GM21528 (cell line): ENCODE measurements at regions not wholly inside any gene's neighbourhood (a gene's known extent, or its start where the extent isn't known, plus 50 kb on each side); places are given as distances from the start of the nearest gene placed in this dataset.
"Not testable (repeated sequence)": the region's sequence is repeated elsewhere in the genome, so short reads cannot be mapped to it uniquely, and the experiment has no call there.

Experiments
- ATAC-seq: cut with Tn5 transposase; IDR thresholded peaks from one replicate; pipeline ENCODE4 v1.9.1; 2021; ENCODE audit warnings: mild to moderate bottlenecking, moderate library complexity; ENCODE audit not compliant: unreplicated experiment, low FRiP score

DNA sequence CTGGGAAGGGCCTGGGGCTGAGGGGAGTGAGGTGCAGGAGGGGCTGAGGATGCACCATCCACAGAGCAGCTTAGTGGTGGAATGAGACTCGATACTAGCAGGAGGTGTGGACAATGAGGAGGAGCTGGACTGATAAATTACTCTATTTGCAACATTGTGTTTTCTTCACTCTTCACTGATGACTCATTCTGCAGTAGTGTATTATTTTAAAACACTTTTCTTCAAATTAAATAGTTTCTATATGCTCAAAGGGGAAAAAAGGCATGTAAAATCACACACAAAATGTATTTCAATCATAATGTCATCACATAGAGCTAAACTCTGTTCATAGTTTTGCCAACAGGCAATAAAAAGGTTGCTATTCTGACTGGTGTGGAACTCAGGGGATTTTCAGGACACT is 467.0 kb upstream of the CTSO start:
- ATAC-seq = no peak

DNA sequence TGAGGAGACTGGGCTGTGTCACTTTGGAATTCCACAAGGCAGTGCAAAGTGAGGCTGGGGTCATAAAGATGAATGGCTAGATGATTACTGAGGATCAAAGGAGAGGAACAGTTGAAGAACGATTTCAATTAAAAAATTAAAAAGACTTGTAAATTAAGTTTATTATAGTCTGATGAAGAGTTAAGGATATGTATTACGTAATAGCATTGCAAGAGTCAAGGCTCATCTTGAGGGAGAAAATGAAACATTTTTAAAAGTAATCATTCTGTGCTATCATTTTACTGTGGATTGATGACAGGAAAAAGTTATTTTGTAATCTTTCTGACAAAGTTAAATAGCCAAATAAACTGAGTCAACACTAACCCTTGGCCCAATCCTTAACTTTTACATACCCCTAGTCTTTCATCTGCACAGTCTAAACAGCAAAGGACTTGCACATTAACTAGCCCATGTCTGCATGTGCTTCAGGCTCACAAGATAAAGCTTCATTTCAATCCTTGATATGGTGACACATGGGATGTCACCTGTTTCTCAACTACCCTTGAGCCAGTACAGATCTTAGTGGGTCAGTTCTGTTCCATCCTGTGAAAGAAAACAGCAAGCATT is 465.5 kb upstream of the CTSO start:
- ATAC-seq = no peak

DNA sequence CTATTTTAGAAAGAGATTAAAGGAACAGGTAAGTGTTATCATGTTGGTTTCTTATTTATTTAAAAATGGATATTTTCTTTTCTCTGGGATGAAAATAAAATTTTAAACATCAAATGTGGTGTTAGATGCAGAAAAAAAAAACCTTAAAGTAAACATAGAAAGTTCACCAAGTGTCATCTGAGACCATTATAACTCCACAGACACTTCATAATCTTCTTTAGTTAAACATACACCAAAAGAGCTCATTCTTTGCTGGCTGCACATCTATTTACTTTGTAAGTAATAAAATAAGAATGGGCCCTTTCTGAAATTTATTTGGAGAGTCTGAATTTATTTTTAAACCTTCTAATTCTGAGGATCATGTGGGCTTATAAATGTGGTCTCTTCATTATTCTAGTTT is 460.7 kb upstream of the CTSO start:
- no peak for ATAC-seq

DNA sequence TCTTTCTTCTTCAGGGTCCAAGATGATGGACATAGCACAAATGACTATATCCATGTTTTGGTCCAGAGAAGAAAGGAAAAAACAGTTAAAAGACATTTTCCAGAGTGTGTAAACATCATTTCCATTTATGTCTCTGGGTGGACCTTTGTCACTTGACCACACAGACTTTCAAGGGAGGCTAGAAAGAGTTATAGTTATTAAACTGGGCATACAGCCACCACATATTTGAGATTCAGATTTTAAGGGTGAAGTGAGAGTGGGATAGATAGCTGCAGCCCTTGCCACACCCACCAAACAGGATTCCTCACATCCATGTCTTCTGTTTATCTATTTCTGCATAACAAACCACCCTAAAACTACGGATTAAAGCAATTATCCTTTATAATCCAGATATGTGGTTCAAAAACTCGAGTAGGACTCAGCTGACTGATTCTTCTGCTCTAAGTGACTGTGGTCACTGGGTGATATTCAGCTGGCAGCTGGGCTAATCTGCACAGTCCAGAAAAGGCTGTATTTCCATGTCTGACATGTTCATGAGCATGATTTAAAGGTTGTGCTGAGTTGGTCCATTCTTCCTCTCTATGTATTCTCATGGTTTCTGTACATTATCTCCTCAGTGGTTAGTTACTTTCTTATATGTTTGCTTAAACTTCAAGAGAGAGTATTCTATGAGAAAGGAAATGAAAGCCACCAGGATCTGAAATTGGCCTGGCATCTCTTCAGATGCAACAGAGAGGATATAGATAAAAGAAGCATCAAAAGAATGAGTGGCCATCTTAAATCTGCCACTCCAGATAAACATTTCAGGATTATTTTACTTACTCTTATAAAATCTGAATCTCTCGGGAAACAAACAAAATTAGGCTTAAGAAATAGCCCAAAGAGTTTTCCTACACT is 459.8 kb upstream of the CTSO start:
- ATAC-seq = no peak

DNA sequence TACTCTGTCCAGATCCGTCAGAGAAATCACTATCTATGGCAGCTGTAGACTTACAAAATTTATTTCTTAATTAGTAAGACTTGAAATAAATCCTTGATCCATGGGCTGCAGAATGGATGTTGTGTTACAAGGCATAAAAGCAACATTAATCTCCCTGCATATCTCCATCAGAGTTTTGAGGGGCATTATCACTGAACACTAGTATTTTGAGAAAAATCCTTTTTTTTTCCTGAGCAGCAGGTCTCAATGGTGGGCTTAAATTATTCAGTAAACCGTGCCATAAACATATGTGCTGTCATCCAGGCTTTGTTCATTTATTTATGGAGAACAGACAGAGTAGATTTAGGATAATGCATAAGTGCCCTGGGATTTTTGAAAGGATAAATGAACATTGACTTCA is 457.9 kb upstream of the CTSO start:
- no peak for ATAC-seq

DNA sequence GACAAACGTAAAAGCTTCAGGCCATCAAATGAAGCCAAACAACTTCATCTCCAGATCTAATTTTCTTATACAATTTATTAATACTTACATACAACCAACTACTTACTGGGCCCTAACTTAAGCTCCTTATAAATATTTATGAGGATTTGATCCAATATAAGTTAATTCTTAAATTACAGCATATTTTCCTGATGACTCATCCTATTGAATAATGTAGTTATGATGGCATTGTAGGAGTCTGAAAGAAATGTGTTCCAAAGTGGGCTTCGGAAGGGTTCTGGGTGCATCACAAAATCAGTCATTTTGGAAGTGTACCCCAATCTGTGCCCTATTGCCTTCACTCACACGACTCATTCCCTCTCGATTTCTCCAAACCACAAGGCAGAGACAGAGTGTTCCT is 455.1 kb upstream of the CTSO start:
- ATAC-seq = no peak

DNA sequence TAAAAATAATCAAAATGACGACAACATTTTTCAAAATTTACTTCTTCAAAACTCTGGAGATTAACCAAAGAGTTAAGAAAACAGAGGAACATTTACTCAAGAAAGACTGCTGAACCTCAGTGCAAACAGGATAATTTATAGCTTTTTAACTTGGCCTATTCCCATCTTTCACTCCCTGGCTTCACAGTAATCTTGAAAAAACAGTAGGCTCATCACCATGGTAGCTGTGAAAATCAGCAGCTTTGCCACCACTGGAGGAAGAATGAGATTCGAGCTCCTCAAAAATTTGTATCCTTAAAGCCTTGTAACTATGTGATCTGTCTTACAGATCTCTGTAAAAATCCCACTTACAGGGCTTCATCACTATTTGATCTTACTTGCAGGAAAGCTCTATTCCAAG is 447.7 kb upstream of the CTSO start:
- ATAC-seq = no peak

DNA sequence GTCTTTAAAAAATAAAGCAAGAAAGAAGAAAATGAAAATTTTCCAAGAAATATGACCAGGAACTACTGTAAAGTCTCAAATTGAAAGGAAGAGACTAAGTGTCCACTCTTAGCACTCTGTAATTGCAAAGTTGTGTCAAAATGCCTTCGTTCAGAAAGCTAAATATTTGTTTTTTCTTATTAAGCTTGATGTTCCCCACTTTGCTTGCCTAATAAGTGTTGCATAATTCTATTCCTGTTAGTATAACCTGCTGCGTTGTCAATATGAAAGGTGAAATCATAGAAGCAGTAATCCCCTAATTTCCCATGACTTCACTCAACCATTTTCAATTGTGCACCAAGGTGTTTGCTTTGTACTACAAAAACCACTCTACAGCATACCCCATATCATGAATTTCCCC is 442.9 kb upstream of the CTSO start:
- no peak for ATAC-seq

DNA sequence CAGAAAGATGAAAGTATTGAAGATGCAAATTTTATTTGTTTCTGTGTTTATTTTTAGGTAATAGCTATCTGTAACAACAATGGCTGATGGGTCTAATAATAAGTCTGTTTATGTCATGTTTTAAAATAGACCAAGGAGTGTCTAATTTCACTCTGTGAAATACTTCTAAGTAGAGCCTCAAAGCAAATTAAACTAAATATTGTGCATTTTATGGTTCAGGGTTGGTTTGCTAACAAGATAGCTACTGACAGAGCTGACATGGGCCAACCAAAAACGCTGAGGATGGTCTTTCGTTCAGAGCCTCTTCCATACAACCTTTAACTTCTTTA is 437.6 kb upstream of the CTSO start:
- no peak for ATAC-seq

DNA sequence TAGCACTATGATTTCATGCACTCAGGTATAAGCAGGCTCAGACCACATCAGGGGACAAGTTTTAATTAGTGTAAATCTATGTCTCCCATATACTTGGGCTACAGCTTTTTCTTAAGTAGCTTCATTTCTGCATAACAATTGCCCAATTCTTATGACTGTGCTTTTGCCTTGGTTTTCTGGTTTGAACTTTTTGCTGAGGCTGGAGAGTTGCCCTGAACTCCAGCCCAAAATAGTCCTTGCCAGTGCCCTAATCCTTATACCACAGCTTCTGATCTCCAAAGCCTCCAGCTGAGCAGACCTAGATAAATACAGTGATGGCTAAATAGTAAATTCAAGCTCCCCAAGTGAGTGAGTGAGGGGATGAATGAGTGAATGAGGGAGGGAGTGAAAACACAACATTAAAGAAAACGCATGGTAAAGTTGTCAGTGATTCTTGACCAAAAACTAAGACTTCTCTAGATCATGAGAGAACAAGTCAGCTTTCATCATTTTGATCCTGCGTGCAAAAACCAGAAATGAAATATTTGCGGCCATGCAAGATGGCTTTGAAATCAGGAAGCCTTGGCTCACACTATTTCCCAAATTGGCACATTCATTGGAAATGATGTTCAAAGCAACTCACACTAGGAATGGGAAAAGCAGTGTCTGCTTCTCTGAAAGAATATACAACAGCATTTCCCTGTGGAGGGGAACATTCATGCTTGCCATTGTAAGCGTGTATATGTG is 437.1 kb upstream of the CTSO start:
- no peak for ATAC-seq

DNA sequence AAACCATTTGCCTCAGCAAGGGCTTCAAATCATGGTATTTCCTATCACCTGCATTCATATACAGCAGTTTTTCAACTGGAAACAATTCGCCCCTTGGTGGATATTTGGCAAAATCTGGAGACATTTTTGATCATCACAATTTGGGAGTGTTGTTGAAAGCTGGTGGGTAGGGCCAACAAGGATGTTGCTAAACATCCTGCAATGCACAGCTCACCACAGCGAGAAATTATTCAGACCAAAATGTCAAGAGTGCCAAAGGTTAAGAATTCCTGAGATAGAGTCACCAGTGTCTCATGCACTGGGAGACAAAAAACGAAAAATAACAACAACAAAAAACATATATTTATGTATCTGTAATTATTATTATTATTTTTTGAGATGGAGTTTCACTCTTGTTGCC is 435.2 kb upstream of the CTSO start:
- no peak for ATAC-seq

DNA sequence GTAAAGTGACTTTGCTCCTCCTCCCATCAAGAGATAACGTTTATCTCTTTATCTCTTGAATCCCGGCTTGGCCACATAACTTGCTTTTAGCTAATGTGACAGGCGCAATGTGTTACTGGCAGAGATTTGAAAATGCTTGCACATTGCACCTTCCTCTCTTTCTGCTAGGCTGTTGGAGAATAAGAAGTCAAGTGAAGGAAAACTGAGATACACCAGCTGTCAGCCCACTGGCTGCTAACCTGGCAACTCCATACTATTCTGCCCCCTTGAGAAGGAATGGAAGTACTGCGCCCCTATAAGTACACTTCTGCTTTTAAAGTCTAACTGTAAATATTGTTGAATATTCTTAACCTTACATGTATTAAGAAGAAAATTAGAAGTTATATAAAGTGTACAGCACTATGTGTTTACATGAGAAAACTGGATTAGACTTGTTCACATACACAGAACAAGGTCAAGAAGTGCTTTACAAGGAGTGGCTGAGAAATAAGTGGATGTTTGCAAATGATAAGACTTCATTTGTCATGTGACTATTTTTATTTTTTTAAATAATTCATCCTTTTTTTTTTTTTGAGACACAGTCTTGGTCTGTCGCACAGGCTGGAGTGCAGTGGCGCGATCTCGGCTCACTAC is 424.5 kb upstream of the CTSO start:
- no peak for ATAC-seq

DNA sequence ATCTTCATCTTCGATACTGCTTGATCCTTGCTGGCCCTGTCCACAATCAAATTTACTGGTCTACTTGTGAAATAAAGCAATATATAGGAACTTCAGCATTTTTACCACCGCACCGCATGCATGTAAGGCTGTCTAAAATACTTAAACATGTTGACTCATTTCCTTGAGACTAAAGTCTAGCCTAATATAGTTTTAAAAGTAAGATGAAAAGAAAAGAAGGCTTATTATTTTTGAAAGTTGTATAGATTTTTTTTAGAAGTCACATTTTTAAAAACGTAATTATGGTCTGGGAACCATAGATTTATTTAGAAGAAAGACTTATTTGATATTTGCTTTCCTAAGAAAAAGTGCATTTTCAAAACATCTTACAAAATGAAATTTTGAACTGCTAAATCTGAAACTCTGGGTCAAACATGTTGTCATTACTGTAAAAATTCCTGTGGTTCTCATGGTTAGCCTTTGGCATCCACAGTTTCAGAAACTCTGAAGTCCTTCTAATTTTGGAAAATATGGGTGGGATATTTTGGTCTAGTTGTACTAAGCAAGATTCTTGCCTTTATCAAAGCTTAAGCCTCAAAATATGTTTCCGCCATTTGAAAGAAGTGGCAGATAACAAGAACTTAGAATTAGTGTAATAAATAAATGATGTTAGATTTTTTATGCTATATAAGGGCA is 423.5 kb upstream of the CTSO start:
- ATAC-seq = no peak

DNA sequence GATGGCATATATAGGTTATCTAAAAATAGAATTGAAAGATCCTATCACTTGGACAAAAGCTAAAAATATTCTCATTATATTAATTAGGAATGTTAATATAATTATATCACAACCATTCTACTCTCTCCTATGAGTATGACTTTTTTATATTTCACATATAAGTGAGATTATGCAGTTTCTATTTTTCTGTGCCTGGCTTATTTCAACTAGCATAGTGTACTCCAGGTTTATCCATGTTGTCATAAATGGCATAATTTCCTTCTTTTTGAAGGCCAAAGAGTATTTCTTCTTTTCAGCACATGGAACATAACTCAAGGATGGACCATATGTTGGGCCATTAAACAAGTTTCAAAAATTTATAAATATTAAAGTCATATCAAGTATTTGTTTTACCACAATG is 421.2 kb upstream of the CTSO start:
- no peak for ATAC-seq

DNA sequence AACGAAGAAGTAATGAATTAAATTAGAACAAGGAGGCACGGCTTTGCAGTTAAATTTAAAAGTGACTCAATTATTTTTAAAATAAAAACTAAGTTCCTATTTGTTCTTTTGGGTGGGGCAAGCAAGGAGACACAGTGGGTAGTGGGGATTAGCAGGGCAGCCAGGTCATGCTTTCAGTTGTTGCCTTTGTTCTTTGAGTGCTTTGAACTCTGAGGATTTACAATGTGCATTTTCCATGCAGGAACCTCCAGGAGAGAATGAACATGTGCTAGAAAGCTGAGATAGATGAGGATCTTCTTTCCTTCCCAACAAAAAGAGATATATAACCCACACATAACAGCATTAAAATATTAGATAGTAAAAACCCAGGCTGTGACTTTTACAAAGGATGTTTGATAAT is 420.4 kb upstream of the CTSO start:
- ATAC-seq = no peak

DNA sequence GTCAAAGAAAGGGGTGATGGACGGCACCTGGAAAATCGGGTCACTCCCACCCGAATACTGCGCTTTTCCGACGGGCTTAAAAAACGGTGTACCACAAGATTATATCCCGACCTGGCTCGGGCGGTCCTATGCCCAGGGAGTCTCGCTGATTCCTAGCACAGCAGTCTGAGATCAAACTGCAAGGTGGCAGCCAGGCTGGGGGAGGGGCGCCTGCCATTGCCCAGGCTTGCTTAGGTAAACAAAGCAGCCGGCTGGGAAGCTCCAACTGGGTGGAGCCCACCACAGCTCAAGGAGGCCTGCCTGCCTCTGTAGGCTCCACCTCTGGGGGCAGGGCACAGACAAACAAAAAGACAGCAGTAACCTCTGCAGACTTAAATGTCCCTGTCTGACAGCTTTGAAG is 413.8 kb upstream of the CTSO start:
- not testable (repeated sequence) for ATAC-seq

DNA sequence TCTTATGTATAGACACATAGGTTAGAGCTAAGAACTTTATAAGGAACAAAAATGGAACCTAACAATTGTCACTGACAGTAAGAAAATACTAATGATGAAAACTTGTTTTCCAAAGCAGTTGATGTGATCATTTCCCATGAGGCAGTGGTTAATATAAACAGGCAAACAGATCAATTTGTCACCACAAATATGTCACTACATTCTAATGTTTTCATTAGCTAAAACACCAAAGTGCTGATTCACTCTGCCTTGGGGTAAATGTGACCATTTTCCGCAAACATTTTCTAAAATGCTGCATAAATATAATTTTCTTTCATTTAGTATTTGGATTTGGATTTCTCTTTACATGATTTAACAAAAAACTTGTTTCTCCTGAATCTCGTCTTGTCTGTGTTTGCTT is 408.9 kb upstream of the CTSO start:
- ATAC-seq = no peak

DNA sequence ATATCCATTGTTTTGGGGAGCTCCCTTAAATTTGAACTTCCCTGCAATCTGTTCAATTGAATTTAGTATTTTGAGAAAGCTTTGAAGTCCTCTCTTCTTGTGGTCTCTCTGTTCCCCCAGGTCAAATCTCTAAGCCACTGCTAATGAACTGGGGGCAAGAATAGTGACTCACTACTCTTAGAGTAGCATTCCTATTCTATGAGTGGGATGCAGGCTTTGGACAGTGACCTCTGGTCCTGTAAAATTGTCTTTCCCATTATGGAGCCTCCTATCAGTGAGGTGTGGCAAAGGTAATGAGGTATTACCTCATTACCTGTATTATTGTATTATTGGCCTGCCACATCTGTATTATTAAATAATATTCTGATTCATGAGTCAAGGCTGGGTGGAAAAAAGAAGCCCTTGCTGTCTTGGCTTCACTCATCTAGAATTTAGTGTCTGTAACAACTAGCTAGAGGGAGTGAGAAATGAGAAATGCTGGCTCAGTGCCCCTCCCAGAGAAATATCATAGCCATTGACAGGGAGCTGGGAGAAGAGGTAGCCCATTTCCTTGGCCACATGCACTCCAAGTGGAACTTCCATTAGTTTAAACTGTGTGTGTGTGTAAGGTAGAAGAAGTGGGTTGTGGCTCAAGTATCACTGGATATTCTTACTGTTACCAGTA is 393.9 kb upstream of the CTSO start:
- no peak for ATAC-seq

DNA sequence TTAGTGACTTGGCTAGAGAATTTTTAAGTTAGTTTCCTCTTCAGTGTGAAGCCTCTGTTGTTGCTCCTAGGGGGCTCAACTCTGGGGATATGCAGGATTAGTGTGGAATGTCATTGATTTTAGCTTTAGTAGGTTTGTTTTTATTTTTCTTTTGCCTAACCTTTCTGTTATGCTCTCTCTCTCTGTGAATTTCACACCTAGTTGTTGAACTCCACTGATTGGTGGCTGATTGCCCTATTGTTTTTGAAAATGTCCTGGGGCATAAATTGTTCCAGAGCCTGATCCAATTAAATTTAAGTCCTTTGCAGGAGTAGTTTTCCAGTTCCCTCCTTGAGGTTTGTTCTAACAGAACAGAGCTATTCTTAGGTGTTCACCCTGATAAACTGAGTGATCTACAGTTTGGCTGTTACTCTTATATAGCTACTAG is 393.3 kb upstream of the CTSO start:
- ATAC-seq = no peak

DNA sequence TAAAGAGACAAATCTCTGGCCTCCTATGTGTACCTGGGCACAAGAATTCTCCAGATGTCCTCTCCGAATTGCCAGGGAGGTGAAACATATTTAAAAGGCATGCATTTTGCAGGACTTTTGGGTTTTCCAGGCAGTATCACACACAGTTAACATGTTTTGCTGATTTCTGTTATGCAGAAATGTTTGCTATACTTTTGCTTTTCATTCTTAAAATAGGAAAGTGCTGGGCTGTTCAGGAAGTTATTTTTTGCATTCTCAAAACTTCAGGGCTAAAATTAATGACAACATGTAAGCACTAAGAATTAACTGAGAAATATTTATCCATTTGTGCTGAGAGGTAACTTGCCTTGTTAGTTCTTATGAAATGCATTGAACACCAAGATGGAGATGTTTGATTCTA is 390.7 kb upstream of the CTSO start:
- no peak for ATAC-seq
